Left ventricle myocardium superior (tissue), 1 donor: ENCODE measurements at regions not wholly inside any gene's neighbourhood (a gene's known extent, or its start where the extent isn't known, plus 50 kb on each side); places are given as distances from the start of the nearest gene placed in this dataset.
A peak's percentile ranks its signal among the peaks of the same experiment; 100 is the strongest.

Experiments used
- ATAC-seq: fragments of 200-7000 bp; cut with Tn5 transposase; one replicate; pipeline ENCODE4 v1.9.1; 2020; ENCODE audit warnings: mild to moderate bottlenecking, moderate library complexity
- DNase-seq: peaks from one replicate; pipeline ENCODE4 v3.0.0-alpha.2; 2020
- intact Hi-C: fragments of 100-400 bp; cut with micrococcal nuclease; formaldehyde crosslinking; loops from one replicate; pipeline ENCODE4 v1.11.0; 2022
- donor health status: DM: no; HTN: yes; CAD: no; lungs with severe emphysema.

DNA sequence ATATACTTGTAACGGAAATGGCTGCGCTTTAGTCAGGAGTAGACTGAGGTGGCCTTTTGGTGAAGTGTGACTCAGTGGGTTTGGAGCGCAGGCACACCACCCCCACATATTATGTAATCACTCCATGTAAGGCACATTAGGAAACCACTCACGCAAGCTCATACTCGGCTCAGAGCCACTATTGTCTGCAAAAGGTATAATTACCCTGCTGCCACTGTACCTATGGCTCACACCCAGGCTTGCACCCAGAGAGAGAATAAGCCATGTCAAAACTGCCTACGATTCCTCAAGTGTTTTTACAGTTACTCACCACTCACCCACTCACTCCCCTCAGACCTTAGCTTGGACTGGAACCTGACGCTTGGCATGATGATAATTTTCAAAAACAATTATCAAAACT lies 611.9 kb upstream of the CCDC54 start:
- DNase-seq (no peak), ATAC-seq (no peak)
- intact Hi-C loops: no loop called here

DNA sequence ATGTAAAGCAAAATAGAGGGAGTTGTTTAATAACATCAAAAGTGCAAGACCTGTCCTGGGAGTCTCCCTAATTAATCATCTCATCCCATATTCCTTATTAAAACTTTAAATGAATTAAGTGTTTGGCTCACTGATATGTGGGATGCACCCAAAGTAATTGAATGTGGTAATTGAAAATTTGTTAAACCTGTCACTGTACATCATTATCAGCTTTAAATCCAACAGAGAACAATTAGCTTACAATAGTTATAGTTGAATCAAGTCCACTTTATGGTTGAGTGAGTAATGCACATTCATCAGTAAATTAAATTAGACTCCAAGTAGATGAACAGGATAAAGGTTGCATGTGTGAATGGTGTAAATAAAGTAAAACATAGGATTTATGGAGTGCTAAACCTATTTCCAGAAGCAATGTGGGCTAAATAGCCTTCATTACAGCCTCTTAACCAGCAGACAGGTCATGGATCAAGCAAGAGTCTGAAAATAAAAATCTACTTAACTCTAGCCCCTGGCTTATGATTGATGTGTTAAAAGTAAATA lies 608.2 kb upstream of the CCDC54 start:
- DNase-seq (no peak), ATAC-seq (no peak)
- intact Hi-C loops: no loop called here

DNA sequence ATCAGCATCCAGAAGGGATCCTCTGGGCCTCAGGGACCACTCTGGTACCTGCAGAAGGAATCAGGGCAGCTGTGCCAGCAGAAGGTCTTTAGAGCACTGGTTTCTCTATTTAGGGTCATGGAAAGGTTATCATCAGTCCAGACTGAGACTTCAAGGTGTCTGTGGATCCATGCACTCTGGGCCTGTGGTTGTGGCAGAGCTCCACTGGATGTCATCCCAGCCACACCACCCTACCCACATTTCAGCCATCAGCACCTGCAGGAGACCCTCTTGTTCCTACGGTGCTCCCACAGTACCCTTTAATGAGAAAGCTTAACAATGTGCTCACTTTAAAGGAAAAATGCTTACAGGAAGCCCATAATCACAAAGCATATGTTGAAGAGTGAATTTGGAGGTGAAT lies 603.4 kb upstream of the CCDC54 start:
- ATAC-seq (no peak), DNase-seq (no peak)
- intact Hi-C loops: no loop called here

DNA sequence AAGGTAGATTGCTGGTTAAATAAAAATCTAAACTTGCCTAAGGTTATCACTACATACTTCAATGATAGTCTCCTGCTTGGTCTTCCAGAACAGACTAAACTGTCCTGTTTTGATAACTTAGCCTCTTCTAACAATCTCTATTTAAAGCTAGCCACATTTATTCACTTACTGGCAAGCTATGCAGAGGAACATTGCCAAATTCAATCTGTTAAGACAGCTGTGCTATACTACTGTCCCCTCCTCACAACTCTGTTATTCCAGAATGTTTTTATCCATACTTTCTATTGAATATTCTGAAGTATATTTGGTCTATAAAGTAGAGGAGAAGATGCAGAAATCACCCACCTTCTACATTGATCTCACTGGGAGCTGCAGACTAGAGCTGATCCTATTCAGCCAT lies 594.0 kb upstream of the CCDC54 start:
- ATAC-seq (no peak), DNase-seq (no peak)
- intact Hi-C loops: no loop called here

DNA sequence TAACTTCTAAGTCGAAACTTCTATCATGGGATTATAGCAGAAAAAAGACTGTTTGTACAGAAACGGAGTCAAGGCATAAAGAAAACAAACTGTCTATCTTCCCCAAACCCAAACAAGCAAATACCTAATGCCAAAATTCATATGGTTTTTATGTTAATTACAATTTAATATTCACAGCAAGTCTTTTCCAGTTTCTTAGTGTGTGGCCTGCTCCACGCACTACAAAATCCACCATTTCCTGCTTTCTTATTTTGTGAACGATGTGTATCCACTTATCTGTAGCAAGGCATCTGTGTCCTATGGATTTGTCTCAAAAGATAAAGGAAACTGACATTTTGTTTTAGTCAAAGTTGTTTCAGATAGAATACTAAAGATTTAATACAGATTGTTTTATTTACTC lies 588.0 kb upstream of the CCDC54 start:
- intact Hi-C loops: no loop called here
- no peak for DNase-seq
- no peak for ATAC-seq

DNA sequence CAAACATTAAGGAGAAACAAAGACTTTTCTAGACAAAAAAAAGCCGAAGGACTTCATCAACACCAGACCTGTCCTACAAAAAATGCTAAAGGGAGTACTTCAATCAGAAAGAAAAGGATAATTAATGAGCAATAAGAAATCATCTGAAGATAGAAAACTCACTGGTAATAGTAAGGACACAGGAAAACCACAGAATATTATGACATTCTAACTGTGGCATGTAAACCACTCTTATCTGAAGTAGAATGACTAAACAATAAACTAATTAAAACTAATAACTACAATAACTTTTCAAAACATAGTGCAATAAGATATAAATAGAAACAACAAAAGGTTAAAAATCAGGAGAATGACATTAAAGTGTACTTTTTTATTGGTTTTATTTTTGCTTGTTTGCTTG lies 584.5 kb upstream of the CCDC54 start:
- intact Hi-C loops: no loop called here

DNA sequence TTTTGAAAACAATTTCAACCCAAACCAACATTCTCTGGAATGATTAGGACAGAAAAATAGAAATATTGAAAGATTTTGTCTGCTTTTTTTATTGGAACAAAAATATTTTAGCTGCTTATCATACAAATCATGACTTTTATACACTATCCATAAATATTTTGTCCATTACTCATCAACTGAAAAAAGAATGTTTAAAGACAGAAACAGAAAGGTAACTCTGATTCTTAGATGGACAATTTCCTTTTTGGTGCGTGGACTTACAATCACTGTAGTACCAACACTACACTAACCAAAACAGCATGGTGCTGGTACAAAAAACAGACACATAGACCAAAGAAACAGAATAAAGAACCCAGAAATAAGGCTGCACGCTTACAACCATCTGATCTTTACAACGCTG lies 582.8 kb upstream of the CCDC54 start:
- intact Hi-C loops: no loop called here
- no peak for ATAC-seq
- no peak for DNase-seq

More for the DNA sequence above, 584.5 kb upstream of the CCDC54 start:
- DNase-seq (no peak), ATAC-seq (no peak)

DNA sequence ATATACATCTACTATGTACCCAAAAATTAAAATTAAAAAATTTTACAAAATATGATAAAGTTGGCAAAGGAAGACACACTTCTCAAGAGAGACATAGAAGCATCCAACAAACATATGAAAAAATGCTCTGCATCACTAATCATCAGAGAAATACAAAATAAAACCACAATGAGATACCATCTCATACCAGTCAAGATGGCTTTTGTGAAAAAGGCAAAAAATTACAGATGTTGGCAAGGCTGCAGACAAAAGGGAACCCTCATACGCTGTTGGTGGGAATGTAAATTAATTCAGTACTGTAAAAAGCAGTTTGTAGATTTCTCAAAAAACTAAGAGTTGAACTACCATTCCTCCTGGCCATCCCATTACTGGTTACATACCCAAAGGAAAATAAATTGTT lies 581.7 kb upstream of the CCDC54 start:
- intact Hi-C loops: no loop called here
- DNase-seq: no peak
- no peak for ATAC-seq

DNA sequence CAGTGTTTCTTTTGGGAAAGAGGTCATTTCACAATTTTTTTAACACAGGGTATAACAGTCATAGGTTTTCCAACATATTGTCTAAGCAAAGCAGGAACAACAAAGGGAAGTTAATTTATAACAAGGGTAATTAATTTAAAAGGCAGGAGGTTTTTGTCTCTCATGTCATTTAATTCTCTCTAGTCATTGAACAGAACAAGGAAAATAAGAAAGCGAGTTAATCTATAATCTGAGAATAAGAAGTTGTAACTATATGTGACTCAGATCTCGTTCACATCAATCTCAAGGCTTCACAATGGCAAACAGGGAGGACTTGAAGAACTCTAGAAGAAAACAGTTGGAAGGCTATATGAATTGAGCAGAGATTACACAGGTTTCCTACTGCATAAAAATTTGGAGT lies 579.8 kb upstream of the CCDC54 start:
- ATAC-seq: no peak
- intact Hi-C loops: no loop called here
- DNase-seq: no peak

DNA sequence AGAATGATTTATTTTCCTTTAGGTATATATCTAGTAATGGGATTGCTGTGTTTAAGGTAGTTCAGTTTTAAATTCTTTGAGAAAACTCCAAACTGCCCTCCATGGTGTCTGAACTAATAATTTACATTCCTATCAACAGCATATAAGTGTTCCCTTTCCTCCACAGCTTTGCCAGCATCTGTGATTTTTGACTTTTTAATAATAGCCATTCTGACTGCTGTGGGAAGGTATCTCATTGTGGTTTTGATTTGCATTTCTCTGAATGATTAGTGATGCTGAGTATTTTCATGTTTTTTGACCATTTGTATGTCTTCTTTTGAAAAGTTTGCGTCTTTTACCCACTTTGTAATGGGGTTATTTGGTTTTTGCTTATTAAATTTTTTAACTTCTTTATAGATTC lies 571.6 kb upstream of the CCDC54 start:
- intact Hi-C loops: no loop called here
- no peak for ATAC-seq
- no peak for DNase-seq

DNA sequence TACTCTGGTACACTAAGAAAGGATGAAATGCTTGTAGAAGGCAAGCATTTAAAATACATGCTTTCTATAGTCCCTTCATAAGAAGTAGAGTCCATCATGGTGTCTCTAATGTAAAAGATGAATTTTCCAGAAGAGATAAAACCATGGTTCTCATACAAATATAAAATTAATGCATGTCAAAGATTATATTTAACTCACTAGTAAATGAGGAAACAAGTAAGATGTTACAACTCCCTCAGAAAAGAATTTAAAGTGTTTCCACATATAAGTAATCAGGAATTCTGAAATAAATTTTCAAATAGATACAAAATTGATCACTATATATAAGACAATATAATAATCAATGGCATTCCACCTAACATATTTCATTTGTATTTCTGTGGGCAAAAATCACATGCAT lies 570.3 kb upstream of the CCDC54 start:
- DNase-seq: no peak
- intact Hi-C loops: no loop called here
- no peak for ATAC-seq

DNA sequence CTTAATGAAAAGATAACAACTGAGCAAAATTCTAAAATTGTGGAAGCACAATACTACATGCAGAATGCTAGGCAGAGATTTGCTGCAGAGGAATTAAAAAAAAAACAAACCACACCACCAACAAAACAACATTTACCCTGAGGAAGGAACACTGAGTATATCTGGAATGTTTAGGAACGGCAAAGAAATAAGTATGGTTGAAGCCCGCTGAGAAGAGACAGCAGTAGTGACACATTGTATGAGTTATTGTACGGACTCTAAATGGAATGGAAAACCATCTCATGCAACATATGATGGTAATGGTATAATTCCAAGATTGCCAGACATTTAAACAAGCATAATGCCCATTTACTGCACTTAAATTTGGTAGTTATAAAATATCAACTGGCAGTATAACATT lies 568.2 kb upstream of the CCDC54 start:
- intact Hi-C loops: no loop called here
- DNase-seq (no peak), ATAC-seq (no peak)

DNA sequence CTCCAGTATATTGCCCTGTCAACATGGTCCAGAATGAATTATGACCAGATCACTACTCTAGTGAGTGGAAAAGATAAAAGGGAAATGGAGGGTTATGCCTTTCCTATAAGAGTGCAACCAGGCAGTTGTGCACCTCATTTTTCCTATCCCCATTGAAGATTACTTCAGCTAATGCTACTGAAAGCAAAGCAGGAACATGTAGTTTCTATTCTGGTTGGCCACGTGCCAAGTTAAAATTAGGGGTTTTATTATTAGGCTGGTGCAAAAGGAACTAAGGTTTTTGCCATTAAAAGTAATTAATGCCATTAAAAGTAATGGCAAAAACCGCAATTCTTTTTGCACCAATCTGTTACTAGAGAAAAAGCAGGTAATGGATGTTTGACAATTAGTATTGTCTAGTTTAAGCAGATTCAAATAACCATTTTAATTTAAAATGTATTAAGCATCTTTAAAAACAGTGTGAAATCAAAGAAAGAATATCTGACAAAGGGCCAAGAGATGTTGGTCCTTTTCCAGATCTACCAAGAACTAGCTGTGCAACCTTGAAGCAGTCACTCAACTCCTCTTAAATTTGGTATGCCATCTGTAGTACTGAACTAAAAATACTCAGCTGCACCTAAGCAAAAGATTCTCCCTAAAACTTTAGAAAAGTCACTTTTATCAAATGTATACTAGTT lies 567.5 kb upstream of the CCDC54 start:
- ATAC-seq (peak; percentile 55), DNase-seq (no peak)
- intact Hi-C loops: no loop called here

DNA sequence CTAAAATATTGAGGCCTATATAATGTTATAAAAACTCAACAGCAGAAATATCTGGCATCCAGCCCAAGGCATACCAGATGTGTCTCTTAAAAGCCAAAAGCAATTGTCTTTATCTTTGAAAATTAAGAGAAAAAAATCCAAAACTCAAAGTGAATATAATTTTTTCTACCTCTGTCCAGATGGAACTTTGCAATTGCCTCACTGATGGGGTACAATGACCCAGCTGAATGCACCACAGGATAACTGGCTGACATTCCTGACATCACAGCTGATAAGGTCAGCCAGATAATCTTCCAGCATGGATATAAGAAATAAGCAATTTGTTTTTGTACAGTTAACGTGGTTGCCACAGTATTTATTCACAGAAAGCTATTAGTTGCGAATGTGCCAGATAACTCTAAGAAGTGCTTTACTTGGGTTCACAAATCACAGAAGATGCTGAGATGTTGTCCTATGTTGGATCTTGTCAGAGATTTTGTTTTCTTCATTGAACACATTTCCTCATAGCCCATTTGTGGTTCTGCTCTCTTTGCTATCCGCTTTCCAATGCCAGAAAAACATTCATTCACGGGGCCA lies 566.9 kb upstream of the CCDC54 start:
- ATAC-seq (peak; percentile 48), DNase-seq (no peak)
- intact Hi-C loops: no loop called here

DNA sequence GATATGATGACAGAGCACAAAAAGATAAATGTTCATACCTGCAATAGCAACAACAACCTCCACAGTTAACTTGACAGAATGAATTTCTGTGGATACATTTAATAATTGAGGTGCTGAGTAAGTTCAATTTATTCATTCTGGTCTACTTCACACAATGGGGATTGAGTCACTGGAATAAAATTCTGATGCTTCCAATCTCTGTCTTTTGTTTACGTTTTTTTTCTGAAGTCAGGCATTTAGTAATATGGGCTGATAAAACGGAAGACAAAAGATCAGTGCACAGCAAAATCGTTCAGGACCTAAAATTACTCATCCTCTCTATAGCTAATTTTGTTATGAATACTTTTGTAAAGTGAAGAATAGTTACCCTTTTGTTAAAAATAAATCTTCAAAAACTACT lies 565.9 kb upstream of the CCDC54 start:
- DNase-seq (no peak), ATAC-seq (no peak)
- intact Hi-C loops: no loop called here

DNA sequence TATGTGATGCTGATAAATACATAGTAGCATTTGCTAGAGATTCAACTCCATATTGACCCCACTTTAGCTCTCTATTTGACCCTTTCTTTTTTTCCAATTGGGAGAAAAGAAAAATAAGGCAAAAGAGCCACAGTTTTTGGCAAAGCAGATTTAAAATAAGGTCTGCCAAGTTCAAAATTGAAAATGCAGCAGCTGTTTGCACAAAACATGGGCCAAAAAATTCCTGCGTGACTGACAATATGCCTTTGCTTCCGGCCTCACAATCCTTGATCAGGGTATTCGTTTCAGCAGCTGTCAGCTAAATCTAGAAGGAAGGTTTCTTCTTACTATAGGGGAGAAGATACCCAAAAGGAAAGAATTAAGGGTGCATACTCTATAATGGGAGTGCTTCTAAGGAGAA lies 563.5 kb upstream of the CCDC54 start:
- DNase-seq: no peak
- intact Hi-C loops: no loop called here
- peak; percentile 67 for ATAC-seq

DNA sequence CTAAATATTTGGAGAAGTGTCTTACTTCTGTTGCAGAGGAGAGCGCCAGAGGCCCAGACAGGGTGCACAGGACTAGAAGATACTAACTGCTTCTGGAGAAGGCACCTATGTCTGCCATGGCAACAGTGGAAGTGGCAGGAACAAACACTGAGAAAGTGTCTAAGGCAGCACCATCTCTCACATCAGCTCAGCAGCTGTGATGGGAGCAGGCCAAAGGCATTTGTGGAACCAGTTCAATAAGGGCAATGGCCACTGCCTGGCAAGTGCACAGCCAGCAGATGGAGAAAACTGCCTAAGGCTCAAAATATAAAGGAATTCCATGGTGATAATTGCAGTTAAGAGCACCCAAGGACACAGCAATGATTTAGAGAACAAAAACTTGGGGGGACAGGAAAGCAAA lies 563.0 kb upstream of the CCDC54 start:
- ATAC-seq: peak; percentile 90
- intact Hi-C loops: no loop called here
- peak; percentile 61 for DNase-seq

DNA sequence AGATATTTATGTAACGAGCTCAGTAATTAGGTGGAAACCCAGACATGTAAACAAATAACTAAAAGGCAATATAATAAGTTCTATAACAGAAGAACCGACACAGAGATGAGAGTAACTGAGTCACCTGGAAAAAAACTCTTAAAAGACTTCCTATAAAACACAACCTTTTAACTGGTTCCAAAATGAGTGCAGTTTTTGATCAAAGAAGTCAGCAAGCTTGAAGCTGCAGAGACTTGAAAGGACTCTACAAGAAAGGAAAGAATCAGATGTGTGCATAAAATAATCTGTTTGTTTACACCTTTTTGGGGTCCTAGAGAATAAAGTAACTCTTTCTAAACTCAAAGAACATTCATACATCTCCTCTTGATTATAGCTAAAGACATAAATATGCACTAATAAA lies 560.4 kb upstream of the CCDC54 start:
- DNase-seq: no peak

DNA sequence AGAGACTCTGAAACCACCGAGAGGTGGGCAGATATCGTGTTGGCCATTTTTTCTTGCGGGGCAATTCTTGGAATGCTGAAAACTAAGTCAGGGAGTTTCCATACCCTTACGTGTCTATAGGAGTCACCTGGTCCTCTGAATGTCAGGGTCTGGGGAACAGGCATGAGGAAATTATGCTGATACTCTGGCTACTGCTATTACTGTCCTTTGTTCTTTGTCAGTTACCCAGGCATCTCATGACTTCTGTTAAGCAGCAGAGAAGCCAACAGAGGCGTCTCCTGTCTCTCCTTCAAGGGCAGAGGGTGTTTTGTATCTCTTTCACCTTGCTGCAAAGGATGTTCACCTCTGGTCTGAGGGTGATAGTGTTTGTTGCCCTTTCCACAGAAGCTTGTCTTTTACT lies 559.5 kb upstream of the CCDC54 start:
- intact Hi-C loops: no loop called here
- ATAC-seq: no peak
- no peak for DNase-seq

More for the DNA sequence above, 560.4 kb upstream of the CCDC54 start:
- intact Hi-C loops: no loop called here
- ATAC-seq: no peak

DNA sequence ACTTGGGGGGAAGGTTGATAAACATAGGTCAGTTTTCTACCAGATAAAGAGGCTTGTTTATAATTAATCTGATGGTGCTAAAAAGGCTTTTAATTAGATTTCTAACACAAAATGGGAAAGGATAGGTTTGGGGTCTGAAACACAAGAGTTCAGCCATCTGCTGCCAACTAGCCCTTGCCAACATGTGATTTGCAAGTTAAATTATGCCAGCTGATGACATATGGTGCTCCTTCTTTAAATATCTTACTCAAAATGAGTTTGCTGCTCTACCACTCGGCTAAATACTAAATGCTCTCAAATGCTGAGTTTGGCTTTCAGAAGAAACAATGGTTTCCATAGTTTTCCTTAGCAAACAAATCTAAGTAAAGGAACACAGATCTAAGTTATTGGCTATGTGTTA lies 557.8 kb upstream of the CCDC54 start:
- intact Hi-C loops: no loop called here
- ATAC-seq (no peak), DNase-seq (no peak)

DNA sequence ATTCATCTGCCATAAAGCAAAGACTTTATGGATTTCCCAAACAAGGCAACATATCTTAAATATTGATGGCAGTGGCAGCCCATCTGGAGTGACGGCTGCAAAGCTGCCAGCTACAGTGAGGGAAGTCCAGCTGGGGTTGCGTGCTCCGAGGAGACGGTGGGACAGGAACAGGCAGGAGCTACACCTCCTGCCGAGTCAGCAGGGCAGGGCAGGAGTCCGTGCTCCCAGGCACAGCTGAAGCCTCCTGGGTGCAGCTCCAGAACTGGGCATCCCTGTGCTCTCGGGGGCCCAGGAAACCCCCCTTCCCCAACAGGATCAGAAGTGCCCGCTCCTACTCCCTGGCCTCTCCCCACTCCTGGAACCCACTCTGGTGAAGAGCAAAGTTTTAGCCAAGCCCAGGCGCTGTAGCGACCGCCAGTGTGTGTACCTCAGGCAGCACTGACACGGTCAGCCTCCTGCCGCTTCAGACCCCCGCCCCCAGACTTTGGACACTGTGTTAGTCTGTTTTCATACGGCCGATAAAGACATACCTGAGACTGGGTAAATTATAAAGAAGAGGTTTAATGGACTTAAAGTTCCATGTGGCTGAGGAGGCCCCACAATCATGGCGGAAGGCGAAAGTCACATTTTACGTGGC lies 556.4 kb upstream of the CCDC54 start:
- ATAC-seq: no peak
- intact Hi-C loops: loop anchor here (10.0 kb wide), 1 partner anchor 244 kb away; no protein-coding TSS in a partner anchor

More for the DNA sequence above, 556.4 kb upstream of the CCDC54 start:
- no peak for DNase-seq
